Progenitor cell of endocrine pancreas (in vitro differentiated cells): ENCODE measurements at regions not wholly inside any gene's neighbourhood (a gene's known extent, or its start where the extent isn't known, plus 50 kb on each side); places are given as distances from the start of the nearest gene placed in this dataset.

Experiments
- DNase-seq: peaks from one replicate; pipeline ENCODE4 v3.0.0; 2021; ENCODE audit warnings: low spot score; ENCODE audit not compliant: unreplicated experiment
- H3K27ac Mint-ChIP-seq: 2 replicates; pipeline ENCODE4 v1.8.0; 2021; ENCODE audit warnings: mild to moderate bottlenecking, moderate library complexity, mixed read lengths
- H3K27me3 Mint-ChIP-seq: 2 replicates; pipeline ENCODE4 v1.8.0; 2021; ENCODE audit warnings: mixed read lengths
- H3K36me3 Mint-ChIP-seq: 2 replicates; pipeline ENCODE4 v1.8.0; 2022; ENCODE audit warnings: mixed read lengths; ENCODE audit not compliant: insufficient read depth
- H3K4me1 Mint-ChIP-seq: 2 replicates; pipeline ENCODE4 v1.8.0; 2021; ENCODE audit warnings: low read depth, mixed read lengths
- H3K4me3 Mint-ChIP-seq: 2 replicates; pipeline ENCODE4 v1.8.0; 2021; ENCODE audit warnings: low read depth, mild to moderate bottlenecking, moderate library complexity, mixed read lengths
- H3K9me3 Mint-ChIP-seq: 2 replicates; pipeline ENCODE4 v1.8.0; 2021; ENCODE audit warnings: low read depth, mixed read lengths
- CTCF ChIP-seq: fragments of 200-600 bp; sonication (generic); IDR thresholded peaks from one replicate; pipeline ENCODE4 v1.5.0; 2021; ENCODE audit warnings: antibody characterized with exemption, mild to moderate bottlenecking; ENCODE audit not compliant: unreplicated experiment

DNA sequence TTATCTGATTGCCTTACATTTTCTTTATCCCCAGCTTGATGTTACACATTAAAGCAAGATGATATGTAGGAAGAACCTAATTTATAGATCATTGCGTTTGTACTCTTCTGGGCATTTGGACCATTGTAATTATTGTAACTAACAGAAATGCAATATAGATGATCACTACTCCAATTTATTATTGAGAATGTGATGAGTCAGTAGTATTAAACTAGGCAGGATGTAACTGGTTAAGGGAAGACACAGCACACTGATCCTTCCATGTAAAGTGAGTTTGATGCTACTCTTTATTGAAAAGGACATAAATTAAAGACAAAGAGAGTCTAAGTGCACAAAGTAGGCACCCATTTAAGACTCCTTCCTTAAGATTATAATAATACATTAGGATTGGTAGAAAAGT, 223.8 kb downstream of the KIF2B start:
- no peak for DNase-seq
- Mint-ChIP-seq H3K36me3 (peaks cover 5% of the 10 kb centered on the region), H3K27me3 (no peaks in the 10 kb centered on the region), H3K27ac (no peak overlapping the region), H3K9me3 (peaks cover 18% of the 10 kb centered on the region), H3K4me1 (no peaks in the 10 kb centered on the region), H3K4me3 (no peak overlapping the region)
- no peak for TF ChIP-seq CTCF

DNA sequence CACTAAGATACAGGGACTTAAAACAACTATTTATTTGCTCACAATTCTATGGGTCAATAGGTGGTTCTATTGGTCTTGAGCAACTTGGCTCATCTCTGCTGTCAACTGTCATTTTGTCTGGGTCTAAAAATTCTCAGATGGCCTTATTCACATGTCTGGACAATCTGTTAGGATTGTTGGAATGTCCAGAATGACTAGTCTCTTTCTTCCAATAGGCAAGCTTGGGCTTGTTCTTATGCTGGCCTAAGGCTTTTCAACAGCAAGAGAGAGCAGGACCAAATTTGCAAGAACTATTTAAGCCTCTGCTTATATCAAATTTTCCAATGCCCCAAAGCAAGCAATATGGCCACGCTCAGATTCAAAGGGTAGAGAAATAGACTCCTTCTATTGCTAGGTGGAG, 240.9 kb downstream of the KIF2B start:
- Mint-ChIP-seq H3K4me3 (no peak overlapping the region), H3K36me3 (no peaks in the 10 kb centered on the region)
- no peak for DNase-seq

DNA sequence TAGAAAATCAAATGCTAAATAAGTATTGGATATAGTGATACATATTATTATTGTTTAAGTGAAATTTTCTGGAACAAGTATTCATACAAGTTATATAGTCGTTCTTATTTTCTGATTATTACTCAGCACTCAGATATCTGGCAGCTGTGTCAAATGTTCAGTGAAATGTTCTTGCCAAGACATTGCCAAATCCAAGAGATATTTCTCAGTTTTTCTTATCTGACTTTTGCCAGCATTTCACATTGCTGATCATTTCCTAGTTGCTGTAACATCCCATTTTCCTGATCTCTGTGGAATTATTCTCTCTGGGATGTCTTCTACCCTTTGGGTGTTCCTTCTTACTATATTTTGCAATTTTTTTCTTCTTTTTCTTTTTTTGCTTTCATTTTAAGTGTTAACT, 262.3 kb downstream of the KIF2B start:
- DNase-seq = no peak
- Mint-ChIP-seq H3K9me3 (peaks cover 19% of the 10 kb centered on the region), H3K4me1 (peaks cover 4% of the 10 kb centered on the region), H3K4me3 (no peak overlapping the region), H3K36me3 (no peaks in the 10 kb centered on the region), H3K27ac (no peak overlapping the region), H3K27me3 (no peaks in the 10 kb centered on the region)
- TF ChIP-seq CTCF = no peak

More for the DNA sequence above, 240.9 kb downstream of the KIF2B start:
- H3K9me3 Mint-ChIP-seq = peaks cover 10% of the 10 kb centered on the region
- H3K4me1 Mint-ChIP-seq = no peaks in the 10 kb centered on the region
- no peak overlapping the region for H3K27ac Mint-ChIP-seq
- no peak for TF ChIP-seq CTCF
- no peaks in the 10 kb centered on the region for H3K27me3 Mint-ChIP-seq

- Mint-ChIP-seq H3K36me3 (no peaks in the 10 kb centered on the region), H3K4me3 (no peak overlapping the region), H3K27me3 (no peaks in the 10 kb centered on the region)
Measured at GRCh38 chr17:54085934-54086333, 263.2 kb downstream of the KIF2B start.

DNA sequence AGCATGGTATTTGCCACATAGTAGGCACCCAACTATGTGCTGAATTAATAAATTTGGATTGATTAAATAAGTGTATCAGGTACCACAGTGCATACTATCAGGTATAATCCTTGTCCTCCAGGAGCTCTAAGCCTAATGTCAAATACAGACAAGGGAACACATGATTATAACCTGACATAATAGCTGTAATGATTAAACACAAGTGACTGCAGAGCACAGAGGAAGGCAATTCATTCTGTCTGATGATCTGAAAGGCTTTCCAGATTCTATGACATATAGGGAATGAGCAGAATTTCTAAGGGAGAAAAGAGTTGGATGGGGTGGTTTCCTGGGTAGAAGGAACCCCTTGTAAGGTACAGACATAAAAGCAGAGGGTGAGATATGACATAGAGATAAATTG, 273.5 kb downstream of the KIF2B start:
- Mint-ChIP-seq H3K27me3 (no peaks in the 10 kb centered on the region), H3K27ac (no peak overlapping the region), H3K4me3 (no peak overlapping the region), H3K9me3 (no peaks in the 10 kb centered on the region), H3K4me1 (no peaks in the 10 kb centered on the region), H3K36me3 (no peaks in the 10 kb centered on the region)
- DNase-seq = no peak
- no peak for TF ChIP-seq CTCF

More at GRCh38 chr17:54085934-54086333, 263.2 kb downstream of the KIF2B start:
- Mint-ChIP-seq H3K4me1 (peaks cover 4% of the 10 kb centered on the region), H3K27ac (no peak overlapping the region), H3K9me3 (peaks cover 22% of the 10 kb centered on the region)
- peak; percentile 41 for TF ChIP-seq CTCF
- peak; percentile 18 for DNase-seq

GRCh38 chr17:54099221-54099620, 276.5 kb downstream of the KIF2B start:
- Mint-ChIP-seq H3K9me3 (peaks cover 7% of the 10 kb centered on the region), H3K4me3 (no peak overlapping the region), H3K4me1 (no peaks in the 10 kb centered on the region), H3K36me3 (no peaks in the 10 kb centered on the region), H3K27me3 (no peaks in the 10 kb centered on the region), H3K27ac (no peak overlapping the region)
- no peak for TF ChIP-seq CTCF
- DNase-seq = no peak
